Midbrain (tissue), 1 donor: ENCODE measurements at regions not wholly inside any gene's neighbourhood (a gene's known extent, or its start where the extent isn't known, plus 50 kb on each side); places are given as distances from the start of the nearest gene placed in this dataset.

Source experiments
- DNase-seq: peaks from one replicate; lab custom pipeline; 2025; lab: John Stamatoyannopoulos, UW

GRCh38 chr5:59959330-59959729 is 65.8 kb upstream of the PDE4D start:
- DNase-seq = no peak

- DNase-seq = no peak
Observed at GRCh38 chr5:59956130-59956783, 62.7 kb upstream of the PDE4D start.

- no peak for DNase-seq
Observed at GRCh38 chr5:59955241-59955640, 61.7 kb upstream of the PDE4D start.

GRCh38 chr5:59943452-59944113 is 50.1 kb upstream of the PDE4D start:
- DNase-seq = no peak
